H9 (cell line): ENCODE measurements at regions not wholly inside any gene's neighbourhood (a gene's known extent, or its start where the extent isn't known, plus 50 kb on each side); places are given as distances from the start of the nearest gene placed in this dataset.
A peak's percentile ranks its signal among the peaks of the same experiment; 100 is the strongest.

ENCODE experiments used
- DNase-seq: peaks from one replicate; pipeline ENCODE4 v3.0.0-alpha.2; 2017
- H2AFZ ChIP-seq: one replicate; pipeline ENCODE4 v1.6.1; 2013; ENCODE audit warnings: mild to moderate bottlenecking, low read length, control low read depth, moderate library complexity
- H2AK5ac ChIP-seq: 2 replicates; pipeline ENCODE4 v1.6.1; 2013; ENCODE audit warnings: low read length, control low read depth, mixed read lengths; ENCODE audit not compliant: insufficient read length
- H2BK120ac ChIP-seq: one replicate; pipeline ENCODE4 v1.6.1; 2013; ENCODE audit warnings: low read depth, mild to moderate bottlenecking, low read length, control low read depth, inconsistent platforms; ENCODE audit not compliant: poor library complexity, severe bottlenecking
- H2BK12ac ChIP-seq: 2 replicates; pipeline ENCODE4 v1.6.1; 2013; ENCODE audit warnings: low read length, control low read depth, mixed read lengths, low read depth; ENCODE audit not compliant: insufficient read length
- H2BK15ac ChIP-seq: 2 replicates; pipeline ENCODE4 v1.6.1; 2013; ENCODE audit warnings: low read depth, low read length, control low read depth
- H2BK20ac ChIP-seq: one replicate; pipeline ENCODE4 v1.6.1; 2013; ENCODE audit warnings: low read depth, mild to moderate bottlenecking, low read length, control low read depth, inconsistent platforms; ENCODE audit not compliant: poor library complexity, severe bottlenecking
- H2BK5ac ChIP-seq: 2 replicates; pipeline ENCODE4 v1.6.1; 2013; ENCODE audit warnings: low read length, control low read depth, mixed read lengths; ENCODE audit not compliant: insufficient read length
- H3K14ac ChIP-seq: 2 replicates; pipeline ENCODE4 v1.6.1; 2013; ENCODE audit warnings: low read length, control low read depth; ENCODE audit not compliant: insufficient read depth
- H3K18ac ChIP-seq: 2 replicates; pipeline ENCODE4 v1.6.1; 2013; ENCODE audit warnings: low read depth, mild to moderate bottlenecking, mixed read lengths, low read length, control low read depth; ENCODE audit not compliant: insufficient read length
- H3K23ac ChIP-seq: 2 replicates; pipeline ENCODE4 v1.6.1; 2013; ENCODE audit warnings: low read length, control low read depth, mixed read lengths, low read depth; ENCODE audit not compliant: insufficient read length
- H3K23me2 ChIP-seq: 2 replicates; pipeline ENCODE4 v1.6.1; 2013; ENCODE audit warnings: low read depth, mild to moderate bottlenecking, mixed read lengths, low read length, control low read depth; ENCODE audit not compliant: insufficient read length, poor library complexity, severe bottlenecking
- H3K27ac ChIP-seq: 2 replicates; pipeline ENCODE4 v1.5.1; 2013; ENCODE audit warnings: low read length, control low read depth, mixed read lengths, low read depth; ENCODE audit not compliant: insufficient read length
- H3K27me3 ChIP-seq: 2 replicates; pipeline ENCODE4 v1.6.1; 2013; ENCODE audit warnings: low read length, control low read depth, inconsistent platforms; ENCODE audit not compliant: insufficient read depth
- H3K4ac ChIP-seq: 2 replicates; pipeline ENCODE4 v1.6.1; 2013; ENCODE audit warnings: low read depth, mild to moderate bottlenecking, control low read depth, inconsistent platforms, low read length, moderate library complexity
- H3K4me1 ChIP-seq: 2 replicates; pipeline ENCODE4 v1.6.1; 2013; ENCODE audit warnings: low read length, control low read depth, inconsistent platforms; ENCODE audit not compliant: insufficient read depth
- H3K4me2 ChIP-seq: 2 replicates; pipeline ENCODE4 v1.6.1; 2013; ENCODE audit warnings: low read length, control low read depth, mixed read lengths; ENCODE audit not compliant: insufficient read length, insufficient read depth
- H3K56ac ChIP-seq: 2 replicates; pipeline ENCODE4 v1.6.1; 2013; ENCODE audit warnings: low read depth, mild to moderate bottlenecking, mixed read lengths, low read length, control low read depth; ENCODE audit not compliant: insufficient read length
- H3K79me1 ChIP-seq: 2 replicates; pipeline ENCODE4 v1.6.1; 2013; ENCODE audit warnings: low read depth, mild to moderate bottlenecking, moderate library complexity, low read length, control low read depth, inconsistent platforms; ENCODE audit not compliant: insufficient read depth, poor library complexity, severe bottlenecking
- H3K79me2 ChIP-seq: 2 replicates; pipeline ENCODE4 v1.6.1; 2013; ENCODE audit warnings: low read length, control low read depth, inconsistent platforms; ENCODE audit not compliant: insufficient read depth
- H3K9ac ChIP-seq: 2 replicates; pipeline ENCODE4 v1.6.1; 2013; ENCODE audit warnings: low read length, control low read depth, mixed read lengths; ENCODE audit not compliant: insufficient read length; ENCODE audit errors: extremely low read depth
- H3K9me3 ChIP-seq: one replicate; pipeline ENCODE4 v1.6.1; 2013; ENCODE audit warnings: low read depth, low read length, inconsistent platforms; ENCODE audit not compliant: control insufficient read depth
- H3T11ph ChIP-seq: one replicate; pipeline ENCODE4 v1.6.1; 2013; ENCODE audit warnings: mild to moderate bottlenecking, low read length, control low read depth, inconsistent platforms
- H4K20me1 ChIP-seq: one replicate; pipeline ENCODE4 v1.6.1; 2013; ENCODE audit not compliant: control insufficient read depth, insufficient read length, insufficient read depth
- H4K5ac ChIP-seq: 2 replicates; pipeline ENCODE4 v1.6.1; 2013; ENCODE audit warnings: low read depth, mild to moderate bottlenecking, mixed read lengths, low read length, control low read depth; ENCODE audit not compliant: insufficient read length
- H4K8ac ChIP-seq: replicated peaks from 2 replicates; pipeline ENCODE4 v1.6.1; 2013; ENCODE audit warnings: low read length, control low read depth, mixed read lengths, low read depth; ENCODE audit not compliant: insufficient read length
- H4K91ac ChIP-seq: 2 replicates; pipeline ENCODE4 v1.6.1; 2013; ENCODE audit warnings: low read depth, mild to moderate bottlenecking, moderate library complexity, mixed read lengths, low read length, control low read depth; ENCODE audit not compliant: insufficient read length
- H3K27ac Mint-ChIP-seq, 3 experiments: 2 replicates in 2 of 3; 3 replicates in 1 of 3; pipeline ENCODE4 v1.8.0; 2020 to 2021; ENCODE audit warnings: mixed read lengths in 3 of 3, mild to moderate bottlenecking in 1 of 3, moderate library complexity in 1 of 3
- H3K27me3 Mint-ChIP-seq: 2 replicates; pipeline ENCODE4 v1.8.0; 2021; ENCODE audit warnings: low read depth, mild to moderate bottlenecking, moderate library complexity, mixed read lengths
- H3K36me3 Mint-ChIP-seq, 3 experiments: 2 replicates in 2 of 3; 3 replicates in 1 of 3; pipeline ENCODE4 v1.8.0; 2020 to 2021; ENCODE audit warnings: low read depth in 3 of 3, mixed read lengths in 3 of 3; ENCODE audit not compliant: insufficient read depth in 1 of 3
- H3K4me1 Mint-ChIP-seq, 2 experiments: 2 replicates each; pipeline ENCODE4 v1.8.0; 2020; ENCODE audit warnings: mixed read lengths in 2 of 2
- H3K4me3 Mint-ChIP-seq, 2 experiments: 2 replicates in 1 of 2; 3 replicates in 1 of 2; pipeline ENCODE4 v1.8.0; 2020 to 2021; ENCODE audit warnings: mild to moderate bottlenecking in 2 of 2, mixed read lengths in 2 of 2, moderate library complexity in 1 of 2
- H3K9me3 Mint-ChIP-seq, 2 experiments: 2 replicates in 1 of 2; 3 replicates in 1 of 2; pipeline ENCODE4 v1.8.0; 2020; ENCODE audit warnings: mild to moderate bottlenecking in 2 of 2, mixed read lengths in 2 of 2, moderate library complexity in 1 of 2
- CTCF ChIP-seq: fragments of 200-600 bp; sonication (generic); conservative IDR thresholded peaks from 3 replicates; pipeline ENCODE4 v1.8.0; 2021; ENCODE audit warnings: antibody characterized with exemption, mild to moderate bottlenecking
- WGBS: extraction: QIAGEN DNeasy Blood & Tissue Kit; methylation state at CpG from one replicate; pipeline ENCODE4 v1.1.7; 2013; ENCODE audit warnings: missing lambda C conversion rate, low lambda C conversion rate, mixed read lengths; ENCODE audit not compliant: insufficient read length; ENCODE audit errors: extremely low coverage; 5-methylcytosine and 5-hydroxymethylcytosine counted together

- Mint-ChIP-seq H3K4me3 (no peak overlapping the region), H3K4me1 (peaks cover 14 to 18% of the 10 kb centered on the region in 2 experiments), H3K27ac (peak overlapping the region in 1 of 3 experiments; percentile 8; a peak in 1 of 7 replicates), H3K36me3 (no peaks in the 10 kb centered on the region), H3K9me3 (no peaks in the 10 kb centered on the region), H3K27me3 (peaks cover 8% of the 10 kb centered on the region)
- Histone ChIP-seq H3K4ac (no peak overlapping the region), H2BK12ac (no peak overlapping the region), H2BK120ac (no peak overlapping the region), H4K20me1 (no peaks in the 10 kb centered on the region), H3K23ac (no peak overlapping the region), H3K79me1 (no peaks in the 10 kb centered on the region), H3K4me1 (no peaks in the 10 kb centered on the region), H4K91ac (no peak overlapping the region), H3K23me2 (no peaks in the 10 kb centered on the region), H3K18ac (no peak overlapping the region), H2AFZ (no peak overlapping the region), H2BK20ac (no peak overlapping the region), H2BK15ac (no peak overlapping the region), H3K4me2 (no peak overlapping the region), H4K8ac (peak overlapping the region; percentile 82), H2AK5ac (no peak overlapping the region), H3K56ac (no peak overlapping the region), H2BK5ac (no peak overlapping the region), H3K9me3 (no peaks in the 10 kb centered on the region), H3T11ph (no peak overlapping the region), H3K9ac (no peak overlapping the region), H3K79me2 (no peaks in the 10 kb centered on the region), H3K27ac (no peak overlapping the region), H3K27me3 (no peaks in the 10 kb centered on the region), H4K5ac (no peak overlapping the region), H3K14ac (no peak overlapping the region)
- no peak for TF ChIP-seq CTCF
- no peak for DNase-seq
- no CpG with 5 or more reads among the region's 2 CpGs for WGBS
These were observed 74.1 kb upstream of the PRSS58 start for GRCh38 chr7:142331941-142332340.
